ENCODE measurements at regions not wholly inside any gene's neighbourhood (a gene's known extent, or its start where the extent isn't known, plus 50 kb on each side); places are given as distances from the start of the nearest gene placed in this dataset.
A peak's percentile ranks its signal among the peaks of the same experiment; 100 is the strongest.
"Not testable (repeated sequence)": the region's sequence is repeated elsewhere in the genome, so short reads cannot be mapped to it uniquely, and the experiment has no call there.

DNA sequence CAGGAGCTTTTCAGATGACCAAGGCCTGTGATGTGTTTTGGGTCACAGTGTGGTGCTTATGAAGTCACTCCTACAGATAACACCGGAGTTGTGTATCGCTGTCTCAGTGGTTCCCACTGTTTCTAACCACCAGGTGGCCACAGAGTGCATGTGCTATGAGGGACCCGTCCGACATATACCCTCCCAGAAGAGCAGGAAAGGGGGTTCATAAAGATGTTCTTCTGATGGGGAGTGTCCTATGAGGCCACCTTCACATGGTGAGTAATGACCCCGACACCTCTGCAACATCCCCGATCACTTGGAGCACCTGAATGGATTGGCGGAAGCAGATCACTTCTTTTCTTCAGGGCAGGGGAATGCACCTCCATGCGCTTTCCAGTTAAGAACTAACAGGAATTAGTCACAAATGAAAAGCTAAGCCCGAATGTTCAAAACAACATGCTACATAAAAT, 60.5 kb upstream of the PPIAL4F start:
- DNase-seq, result peak in 1 of 2 donors; percentile 19
- intact Hi-C loops (cut with micrococcal nuclease); H3K27me3 Mint-ChIP-seq (ENCODE audit: low read depth in 2 of 2); H3K36me3 ChIP-seq (ENCODE audit: control insufficient read depth, insufficient read depth, low read length); H3K36me3 Mint-ChIP-seq; H3K4me3 ChIP-seq (ENCODE audit: low read length); H3K9me3 ChIP-seq (ENCODE audit: control insufficient read depth, insufficient read depth, low read length); H3K4me3 Mint-ChIP-seq; H3K27me3 ChIP-seq (ENCODE audit: control insufficient read depth, insufficient read depth, low read length); H3K27ac ChIP-seq (ENCODE audit: low read length); H3K9me3 Mint-ChIP-seq: not testable (repeated sequence)
- WGBS (ENCODE audit: insufficient coverage), result 52% methylated on average over 5 of the region's 9 CpGs
- TF ChIP-seq CTCF (IDR thresholded peaks at IDR 0.05), result peak; percentile 53
- peaks cover 13% of the 10 kb centered on the region for H3K4me1 ChIP-seq (ENCODE audit: control insufficient read depth, insufficient read depth, low read length)
- Mint-ChIP-seq H3K4me1 (peaks cover 4 to 16% of the 10 kb centered on the region in 2 donors), H3K27ac (peak overlapping the region in 1 of 2 donors; percentile 69)
- peak; percentile 68 to 72 (median 72) for ATAC-seq

DNA sequence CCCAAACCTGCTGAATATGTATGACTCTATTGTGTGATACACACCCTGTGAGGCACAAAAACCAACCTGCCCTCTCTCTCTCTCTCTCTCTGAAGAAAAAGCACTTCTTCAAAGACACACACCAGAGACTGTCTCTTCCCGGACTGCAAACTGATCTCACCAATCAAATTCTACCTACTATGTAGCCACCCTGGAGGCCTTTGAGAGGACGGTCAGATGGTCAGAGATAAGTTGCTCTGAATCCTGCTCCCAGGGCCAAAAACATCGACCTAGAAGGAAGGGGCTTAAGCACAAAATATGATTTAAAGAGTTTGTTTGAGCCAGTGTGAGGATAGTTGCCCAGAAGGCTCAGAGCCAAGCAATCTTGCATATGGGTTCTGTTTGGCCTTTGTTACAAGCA, 59.2 kb upstream of the PPIAL4F start:
- WGBS (ENCODE audit: insufficient coverage), result 83% methylated on average over 3 of the region's 3 CpGs
- H3K27ac ChIP-seq (ENCODE audit: low read length); H3K27me3 Mint-ChIP-seq (ENCODE audit: low read depth in 2 of 2); H3K4me3 ChIP-seq (ENCODE audit: low read length); H3K9me3 Mint-ChIP-seq; H3K4me1 ChIP-seq (ENCODE audit: control insufficient read depth, insufficient read depth, low read length); ATAC-seq; H3K4me3 Mint-ChIP-seq; H3K27me3 ChIP-seq (ENCODE audit: control insufficient read depth, insufficient read depth, low read length); H3K36me3 ChIP-seq (ENCODE audit: control insufficient read depth, insufficient read depth, low read length); intact Hi-C loops (cut with micrococcal nuclease); H3K9me3 ChIP-seq (ENCODE audit: control insufficient read depth, insufficient read depth, low read length); H3K36me3 Mint-ChIP-seq: not testable (repeated sequence)
- H3K4me1 Mint-ChIP-seq, result peaks cover 4 to 14% of the 10 kb centered on the region in 2 donors
- peak overlapping the region in 1 of 2 donors; percentile 70 for H3K27ac Mint-ChIP-seq
- DNase-seq, result peak in 1 of 2 donors; percentile 3

DNA sequence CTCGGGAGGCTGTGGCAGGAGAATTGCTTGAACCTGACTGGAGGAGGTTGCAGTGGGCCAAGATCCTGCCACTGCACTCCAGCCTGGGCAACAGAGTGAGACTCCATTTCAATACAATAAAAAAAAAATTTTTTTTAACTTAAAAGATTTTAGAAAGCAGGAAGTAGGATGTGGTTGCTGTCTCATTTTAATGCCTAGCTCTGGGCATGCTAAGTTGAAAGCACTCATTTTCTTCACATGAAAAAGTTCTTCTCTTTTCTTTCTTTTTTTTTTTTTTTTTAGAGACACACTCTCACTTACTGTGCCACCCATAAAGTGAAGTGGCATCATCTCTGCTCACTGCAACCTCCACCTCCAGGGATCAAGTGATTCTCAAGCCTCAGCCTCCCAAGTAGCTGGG, 58.4 kb upstream of the PPIAL4F start:
- Mint-ChIP-seq H3K4me3 (peak overlapping the region; percentile 21), H3K4me1 (peaks cover 4 to 14% of the 10 kb centered on the region in 2 donors)
- H3K27me3 ChIP-seq (ENCODE audit: control insufficient read depth, insufficient read depth, low read length); intact Hi-C loops (cut with micrococcal nuclease); H3K27ac Mint-ChIP-seq; H3K4me1 ChIP-seq (ENCODE audit: control insufficient read depth, insufficient read depth, low read length); H3K36me3 Mint-ChIP-seq; H3K9me3 ChIP-seq (ENCODE audit: control insufficient read depth, insufficient read depth, low read length); H3K27me3 Mint-ChIP-seq (ENCODE audit: low read depth in 2 of 2); H3K27ac ChIP-seq (ENCODE audit: low read length); H3K36me3 ChIP-seq (ENCODE audit: control insufficient read depth, insufficient read depth, low read length); H3K4me3 ChIP-seq (ENCODE audit: low read length); H3K9me3 Mint-ChIP-seq: not testable (repeated sequence)
- WGBS (ENCODE audit: insufficient coverage), result no CpG with 5 or more reads among the region's 1 CpG
- DNase-seq (peak in 1 of 2 donors; percentile 27), ATAC-seq (peak; percentile 61 to 76 (median 72))

GRCh38 chr1:144536677-144537076, 56.0 kb upstream of the PPIAL4F start:
- ATAC-seq; intact Hi-C loops (cut with micrococcal nuclease); H3K36me3 Mint-ChIP-seq; H3K4me3 Mint-ChIP-seq; H3K9me3 ChIP-seq (ENCODE audit: control insufficient read depth, insufficient read depth, low read length); H3K4me1 ChIP-seq (ENCODE audit: control insufficient read depth, insufficient read depth, low read length); H3K27me3 ChIP-seq (ENCODE audit: control insufficient read depth, insufficient read depth, low read length); H3K9me3 Mint-ChIP-seq; H3K4me3 ChIP-seq (ENCODE audit: low read length); H3K36me3 ChIP-seq (ENCODE audit: control insufficient read depth, insufficient read depth, low read length); H3K27ac Mint-ChIP-seq; H3K27me3 Mint-ChIP-seq (ENCODE audit: low read depth in 2 of 2); H3K27ac ChIP-seq (ENCODE audit: low read length); DNase-seq: not testable (repeated sequence)
- peaks cover 4 to 14% of the 10 kb centered on the region in 2 donors for H3K4me1 Mint-ChIP-seq
- WGBS (ENCODE audit: insufficient coverage), result 100% methylated on average over 1 of the region's 1 CpG

GRCh38 chr1:144537234-144537633, 55.5 kb upstream of the PPIAL4F start:
- H3K27me3 ChIP-seq (ENCODE audit: control insufficient read depth, insufficient read depth, low read length); intact Hi-C loops (cut with micrococcal nuclease); ATAC-seq; H3K27me3 Mint-ChIP-seq (ENCODE audit: low read depth in 2 of 2); H3K36me3 Mint-ChIP-seq; H3K27ac ChIP-seq (ENCODE audit: low read length); H3K27ac Mint-ChIP-seq; H3K4me1 Mint-ChIP-seq; H3K4me3 ChIP-seq (ENCODE audit: low read length); H3K9me3 ChIP-seq (ENCODE audit: control insufficient read depth, insufficient read depth, low read length); H3K36me3 ChIP-seq (ENCODE audit: control insufficient read depth, insufficient read depth, low read length); H3K9me3 Mint-ChIP-seq; H3K4me1 ChIP-seq (ENCODE audit: control insufficient read depth, insufficient read depth, low read length); H3K4me3 Mint-ChIP-seq; DNase-seq: not testable (repeated sequence)
- WGBS (ENCODE audit: insufficient coverage), result 95% methylated on average over 4 of the region's 5 CpGs

DNA sequence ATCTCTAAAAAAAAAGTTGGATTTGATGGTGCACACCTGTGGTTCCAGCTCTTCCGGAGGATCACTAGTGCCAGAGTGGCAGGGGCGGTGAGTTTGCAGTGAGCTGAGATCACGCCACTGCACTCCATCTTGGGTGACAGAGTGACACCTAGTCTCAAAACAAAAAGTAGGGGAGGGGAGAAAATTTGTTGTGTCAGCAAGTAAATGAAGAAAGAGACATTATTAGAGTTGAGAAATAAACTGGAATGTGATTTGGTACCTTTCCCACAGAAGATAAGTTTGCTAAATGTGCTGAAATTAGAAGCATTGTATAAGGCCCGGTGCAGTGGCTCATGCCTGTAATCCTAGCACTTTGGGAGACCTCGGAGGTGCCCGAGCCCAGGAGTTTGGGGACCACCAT, 54.0 kb upstream of the PPIAL4F start:
- H3K9me3 Mint-ChIP-seq; H3K27ac ChIP-seq (ENCODE audit: low read length); ATAC-seq; H3K27me3 Mint-ChIP-seq (ENCODE audit: low read depth in 2 of 2); H3K4me1 Mint-ChIP-seq; H3K36me3 ChIP-seq (ENCODE audit: control insufficient read depth, insufficient read depth, low read length); H3K36me3 Mint-ChIP-seq; intact Hi-C loops (cut with micrococcal nuclease); H3K9me3 ChIP-seq (ENCODE audit: control insufficient read depth, insufficient read depth, low read length); H3K4me3 ChIP-seq (ENCODE audit: low read length); H3K27ac Mint-ChIP-seq; DNase-seq; H3K4me1 ChIP-seq (ENCODE audit: control insufficient read depth, insufficient read depth, low read length); H3K27me3 ChIP-seq (ENCODE audit: control insufficient read depth, insufficient read depth, low read length); H3K4me3 Mint-ChIP-seq: not testable (repeated sequence)
- WGBS (ENCODE audit: insufficient coverage), result 96% methylated on average over 4 of the region's 6 CpGs

- H3K9me3 ChIP-seq (ENCODE audit: control insufficient read depth, insufficient read depth, low read length); H3K27ac ChIP-seq (ENCODE audit: low read length); H3K4me1 ChIP-seq (ENCODE audit: control insufficient read depth, insufficient read depth, low read length); H3K4me3 ChIP-seq (ENCODE audit: low read length); H3K27ac Mint-ChIP-seq; H3K9me3 Mint-ChIP-seq; H3K27me3 ChIP-seq (ENCODE audit: control insufficient read depth, insufficient read depth, low read length); H3K36me3 ChIP-seq (ENCODE audit: control insufficient read depth, insufficient read depth, low read length); H3K4me3 Mint-ChIP-seq; H3K27me3 Mint-ChIP-seq (ENCODE audit: low read depth in 2 of 2); intact Hi-C loops (cut with micrococcal nuclease); H3K36me3 Mint-ChIP-seq; ATAC-seq; H3K4me1 Mint-ChIP-seq: not testable (repeated sequence)
- peak in 1 of 2 donors; percentile 1 for DNase-seq
- 74% methylated on average over 23 of the region's 37 CpGs for WGBS (ENCODE audit: insufficient coverage)
Measured at GRCh38 chr1:144539191-144539960, 53.3 kb upstream of the PPIAL4F start.
